Fibroblast of villous mesenchyme (primary cell): ENCODE measurements at regions not wholly inside any gene's neighbourhood (a gene's known extent, or its start where the extent isn't known, plus 50 kb on each side); places are given as distances from the start of the nearest gene placed in this dataset.

Experiments used
- DNase-seq: peaks from one replicate; pipeline ENCODE4 v3.0.0-alpha.2; 2010; ENCODE audit warnings: low read depth
- H3K4me3 ChIP-seq: 2 replicates; pipeline ENCODE4 v1.5.1; 2011; ENCODE audit warnings: low read depth, mild to moderate bottlenecking, low read length
- CTCF ChIP-seq: IDR thresholded peaks from 2 replicates; pipeline ENCODE4 v1.5.1; 2012; ENCODE audit warnings: low read depth, mild to moderate bottlenecking, low read length; ENCODE audit not compliant: insufficient read depth

- TF ChIP-seq CTCF, result no peak
These were observed 68.1 kb upstream of the NFASC start for GRCh38 chr1:204802401-204803175.

DNA sequence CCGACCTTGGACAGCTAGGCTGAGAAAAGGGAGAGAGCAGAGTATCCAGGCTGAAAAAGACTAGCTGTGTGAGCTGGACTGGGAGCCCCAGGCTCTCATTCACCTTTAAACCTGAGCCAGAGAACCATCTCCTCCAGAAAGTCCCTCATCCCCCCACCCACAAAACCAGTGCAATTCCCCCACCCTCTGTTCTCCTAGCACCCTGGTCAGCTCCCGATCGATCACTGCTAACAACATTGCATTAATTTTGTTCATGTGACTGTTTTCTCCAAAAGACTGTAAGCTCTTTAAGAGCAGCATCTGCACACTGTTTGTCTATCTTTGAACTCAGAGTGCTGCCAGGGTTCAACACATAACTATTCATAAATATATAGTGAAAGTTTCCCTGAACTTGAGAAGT, 67.1 kb upstream of the NFASC start:
- no peak for DNase-seq

More at GRCh38 chr1:204802401-204803175, 68.1 kb upstream of the NFASC start:
- no peak for DNase-seq
- no peak overlapping the region for H3K4me3 ChIP-seq

GRCh38 chr1:204806943-204807687, 63.5 kb upstream of the NFASC start:
- peak; percentile 63 for DNase-seq
- peak overlapping the region; percentile 53 for H3K4me3 ChIP-seq
- peak; percentile 98 for TF ChIP-seq CTCF

More for the DNA sequence above, 67.1 kb upstream of the NFASC start:
- H3K4me3 ChIP-seq, result no peak overlapping the region
- no peak for TF ChIP-seq CTCF

DNA sequence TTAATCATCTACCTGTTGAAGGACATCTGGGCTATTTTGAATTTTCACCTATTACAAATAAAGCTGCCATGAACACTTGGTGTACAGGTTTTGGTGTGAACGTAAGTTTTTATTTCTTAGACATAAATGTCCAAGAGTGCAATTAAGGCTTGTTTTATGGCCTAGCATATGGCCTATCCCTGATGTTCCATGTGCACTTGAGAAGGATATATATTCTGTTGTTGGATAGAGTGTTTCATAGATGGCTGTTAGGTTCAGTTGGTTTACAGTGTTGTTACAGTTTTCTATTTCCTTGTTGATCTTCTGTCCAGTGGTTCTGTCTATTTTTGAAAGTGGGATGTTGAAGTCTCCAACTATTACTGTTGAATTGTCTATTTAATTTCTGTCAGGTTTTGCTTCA, 61.2 kb upstream of the NFASC start:
- no peak overlapping the region for H3K4me3 ChIP-seq
- no peak for DNase-seq
- no peak for TF ChIP-seq CTCF

DNA sequence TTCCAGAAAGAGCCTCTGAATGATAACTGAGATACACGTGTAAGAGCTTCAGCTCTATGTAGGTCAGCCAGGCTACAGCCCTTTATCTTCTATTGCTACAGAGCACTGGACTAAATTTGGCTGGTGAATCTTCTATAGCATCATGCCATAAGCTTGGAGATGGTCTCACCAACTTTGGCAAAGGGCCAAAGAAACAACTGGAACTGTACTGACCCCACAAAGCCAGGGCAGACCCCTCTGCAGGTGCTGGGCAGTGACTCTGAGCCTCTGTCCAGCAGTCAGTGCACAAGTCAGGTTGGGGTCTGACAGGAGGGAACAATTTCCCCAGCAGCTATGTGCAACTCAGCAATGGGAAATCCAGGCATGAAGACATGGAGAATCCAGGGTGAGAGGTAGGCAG, 57.8 kb upstream of the NFASC start:
- TF ChIP-seq CTCF, result no peak
- DNase-seq, result no peak
- H3K4me3 ChIP-seq, result no peak overlapping the region

DNA sequence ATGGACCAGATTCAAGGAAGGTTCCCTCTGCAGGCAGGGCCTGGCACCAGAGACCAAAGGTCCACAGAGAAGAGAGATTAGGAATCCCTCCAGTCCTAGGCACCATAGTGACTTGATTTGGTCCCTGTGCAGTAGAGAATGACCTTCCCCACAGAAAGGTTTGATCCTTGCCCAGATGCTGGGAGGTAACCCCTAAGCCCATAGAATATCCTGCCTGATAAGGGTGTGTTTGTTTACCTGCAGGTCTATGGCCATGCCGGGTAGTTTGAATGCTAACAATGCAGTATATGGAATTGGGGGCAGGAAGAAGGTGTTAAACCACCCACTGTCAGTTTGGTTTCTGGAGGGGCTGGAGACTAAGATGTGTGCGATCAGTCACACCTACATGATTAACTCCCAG, 57.1 kb upstream of the NFASC start:
- no peak for DNase-seq
- no peak overlapping the region for H3K4me3 ChIP-seq
- no peak for TF ChIP-seq CTCF
